ENCODE measurements at regions not wholly inside any gene's neighbourhood (a gene's known extent, or its start where the extent isn't known, plus 50 kb on each side); places are given as distances from the start of the nearest gene placed in this dataset.

- 97% methylated on average over 18 of the region's 56 CpGs for WGBS (ENCODE audit: insufficient coverage)
- Mint-ChIP-seq H3K27ac (no peak overlapping the region), H3K4me1 (no peaks in the 10 kb centered on the region)
Measured at GRCh38 chr14:41154143-41154807, 452.4 kb upstream of the LRFN5 start.

DNA sequence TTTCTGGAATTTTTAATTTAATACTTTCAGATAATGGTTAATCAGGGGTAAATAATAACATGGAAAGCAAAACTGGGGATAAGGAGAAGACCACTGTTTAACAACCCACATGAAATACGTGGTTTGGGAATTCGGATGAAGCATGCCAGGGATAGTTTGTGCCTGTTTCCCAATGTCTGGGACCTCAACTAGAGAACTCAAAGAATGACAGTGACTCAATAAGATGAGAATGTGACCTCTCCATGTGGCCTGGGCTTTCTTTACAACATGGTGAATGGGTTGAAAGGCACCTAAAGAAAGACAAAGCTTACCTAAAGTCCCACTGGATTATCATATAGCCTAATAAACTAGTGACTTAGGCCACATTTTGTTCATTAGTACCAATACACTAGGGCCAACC, 460.3 kb upstream of the LRFN5 start:
- H2AFZ ChIP-seq (ENCODE audit: insufficient read depth, low read depth, low read length, poor library complexity, severe bottlenecking), result no peak overlapping the region
- DNase-seq, result no peak
- WGBS (ENCODE audit: insufficient coverage), result no CpG with 5 or more reads among the region's 2 CpGs
- H3K27ac ChIP-seq (ENCODE audit: low read depth in 1 of 2, low read length in 2 of 2), result no peak overlapping the region
- peaks cover 0 to 8% (median 0%) of the 10 kb centered on the region in 7 donors for H3K9me3 Mint-ChIP-seq
- H3K4me1 ChIP-seq (ENCODE audit: control insufficient read depth in 1 of 2, insufficient read depth in 2 of 2, low read length in 2 of 2), result no peaks in the 10 kb centered on the region
- H3K36me3 ChIP-seq (replicated peaks in 1 of 2; ENCODE audit: control insufficient read depth in 1 of 2, insufficient read depth in 2 of 2, low read length in 2 of 2), result no peaks in the 10 kb centered on the region
- no peak overlapping the region for H3K4me3 Mint-ChIP-seq
- peaks cover 0 to 17% of the 10 kb centered on the region in 2 donors for H3K9me3 ChIP-seq (replicated peaks in 1 of 2; ENCODE audit: control insufficient read depth in 1 of 2, insufficient read depth in 1 of 2, low read length in 2 of 2)
- H3K27me3 Mint-ChIP-seq (ENCODE audit: low read depth in 3 of 3), result no peaks in the 10 kb centered on the region
- no peaks in the 10 kb centered on the region for H3K4me1 Mint-ChIP-seq
- no peaks in the 10 kb centered on the region for H3K27me3 ChIP-seq (ENCODE audit: control insufficient read depth in 2 of 2, insufficient read depth in 2 of 2, low read length in 2 of 2)
- TF ChIP-seq CTCF (IDR thresholded peaks at IDR 0.05), result no peak
- H3K36me3 Mint-ChIP-seq, result no peaks in the 10 kb centered on the region
- H3K4me2 ChIP-seq (replicated peaks; ENCODE audit: extremely low read depth, low read length, poor library complexity, severe bottlenecking), result no peak overlapping the region
- no peak overlapping the region for H3K27ac Mint-ChIP-seq
- no peaks in the 10 kb centered on the region for H4K20me1 ChIP-seq (ENCODE audit: insufficient read depth, low read length)
- intact Hi-C loops (cut with micrococcal nuclease), result no loop called here
- H3K79me2 ChIP-seq (ENCODE audit: insufficient read depth, low read length), result no peaks in the 10 kb centered on the region
- no peak overlapping the region for H3K4me3 ChIP-seq (replicated peaks in 1 of 3; ENCODE audit: low read depth in 2 of 3, low read length in 3 of 3)
- no peak overlapping the region for H3K9ac ChIP-seq (ENCODE audit: insufficient read depth, low read length, poor library complexity, severe bottlenecking)

More at GRCh38 chr14:41154143-41154807, 452.4 kb upstream of the LRFN5 start:
- no peaks in the 10 kb centered on the region for H3K4me1 ChIP-seq (ENCODE audit: control insufficient read depth in 1 of 2, insufficient read depth in 2 of 2, low read length in 2 of 2)
- TF ChIP-seq CTCF (IDR thresholded peaks at IDR 0.05), result no peak
- H3K27ac ChIP-seq (ENCODE audit: low read depth in 1 of 2, low read length in 2 of 2), result no peak overlapping the region
- no peak for DNase-seq
- Mint-ChIP-seq H3K27me3 (ENCODE audit: low read depth in 3 of 3) (no peaks in the 10 kb centered on the region), H3K4me3 (no peak overlapping the region), H3K9me3 (peaks cover 0 to 18% (median 4%) of the 10 kb centered on the region in 7 donors), H3K36me3 (no peaks in the 10 kb centered on the region)
- H3K4me3 ChIP-seq (replicated peaks in 1 of 3; ENCODE audit: low read depth in 2 of 3, low read length in 3 of 3), result no peak overlapping the region
- intact Hi-C loops (cut with micrococcal nuclease), result no loop called here
- H3K9me3 ChIP-seq (replicated peaks in 1 of 2; ENCODE audit: control insufficient read depth in 1 of 2, insufficient read depth in 1 of 2, low read length in 2 of 2), result peaks cover 0 to 18% of the 10 kb centered on the region in 2 donors
- H3K36me3 ChIP-seq (replicated peaks in 1 of 2; ENCODE audit: control insufficient read depth in 1 of 2, insufficient read depth in 2 of 2, low read length in 2 of 2), result no peaks in the 10 kb centered on the region
- H3K79me2 ChIP-seq (ENCODE audit: insufficient read depth, low read length), result no peaks in the 10 kb centered on the region
- no peak overlapping the region for H3K4me2 ChIP-seq (replicated peaks; ENCODE audit: extremely low read depth, low read length, poor library complexity, severe bottlenecking)
- H4K20me1 ChIP-seq (ENCODE audit: insufficient read depth, low read length), result no peaks in the 10 kb centered on the region
- H3K27me3 ChIP-seq (ENCODE audit: control insufficient read depth in 2 of 2, insufficient read depth in 2 of 2, low read length in 2 of 2), result no peaks in the 10 kb centered on the region
- H3K9ac ChIP-seq (ENCODE audit: insufficient read depth, low read length, poor library complexity, severe bottlenecking), result no peak overlapping the region
- no peak overlapping the region for H2AFZ ChIP-seq (ENCODE audit: insufficient read depth, low read depth, low read length, poor library complexity, severe bottlenecking)
